ENCODE measurements at regions not wholly inside any gene's neighbourhood (a gene's known extent, or its start where the extent isn't known, plus 50 kb on each side); places are given as distances from the start of the nearest gene placed in this dataset.

DNA sequence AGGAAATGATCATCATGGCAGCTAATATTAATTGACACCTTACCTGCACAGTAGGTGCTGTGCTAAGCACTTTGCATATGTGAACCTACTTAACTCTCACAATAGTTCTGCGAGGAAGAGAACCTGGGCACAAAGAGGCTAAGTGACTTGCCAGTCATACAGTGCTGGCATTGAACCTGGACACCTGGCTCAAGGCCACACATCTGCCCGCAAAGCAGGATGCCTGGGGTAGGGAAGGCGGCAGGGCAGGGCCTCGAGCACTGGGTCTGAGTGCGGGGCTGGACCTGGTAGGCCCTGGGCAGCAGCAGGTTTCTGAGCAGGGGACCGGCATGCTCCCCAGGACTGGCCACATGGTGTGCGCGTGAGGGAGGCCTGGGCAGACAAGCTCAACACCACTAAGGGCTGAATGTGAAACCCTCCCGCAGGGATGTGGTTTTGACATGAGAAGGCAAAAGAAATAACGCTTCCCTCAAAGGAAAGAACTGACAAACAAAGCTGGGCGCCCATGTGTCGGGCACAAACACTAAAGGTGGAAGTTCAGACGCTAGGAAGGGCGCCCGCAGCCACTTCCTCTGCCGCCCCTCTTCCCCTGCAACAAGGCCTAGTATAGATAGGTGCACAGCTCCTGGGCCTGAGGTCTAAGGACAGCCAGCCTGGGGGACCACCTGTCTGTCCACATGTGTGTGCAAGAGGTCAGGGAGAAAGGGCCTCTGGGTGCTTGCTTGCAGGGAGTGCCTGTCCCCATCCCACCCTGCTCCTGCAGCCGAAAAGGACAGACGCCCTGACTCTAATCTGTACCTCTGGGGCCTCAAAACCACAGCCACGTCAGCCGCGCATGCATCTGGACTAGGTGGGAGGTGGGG is 92.5 kb downstream of the ZFP36L2 start:
- peak; percentile 67 for DNase-seq (ENCODE audit: low spot score)
- TF ChIP-seq, protein P1, sequence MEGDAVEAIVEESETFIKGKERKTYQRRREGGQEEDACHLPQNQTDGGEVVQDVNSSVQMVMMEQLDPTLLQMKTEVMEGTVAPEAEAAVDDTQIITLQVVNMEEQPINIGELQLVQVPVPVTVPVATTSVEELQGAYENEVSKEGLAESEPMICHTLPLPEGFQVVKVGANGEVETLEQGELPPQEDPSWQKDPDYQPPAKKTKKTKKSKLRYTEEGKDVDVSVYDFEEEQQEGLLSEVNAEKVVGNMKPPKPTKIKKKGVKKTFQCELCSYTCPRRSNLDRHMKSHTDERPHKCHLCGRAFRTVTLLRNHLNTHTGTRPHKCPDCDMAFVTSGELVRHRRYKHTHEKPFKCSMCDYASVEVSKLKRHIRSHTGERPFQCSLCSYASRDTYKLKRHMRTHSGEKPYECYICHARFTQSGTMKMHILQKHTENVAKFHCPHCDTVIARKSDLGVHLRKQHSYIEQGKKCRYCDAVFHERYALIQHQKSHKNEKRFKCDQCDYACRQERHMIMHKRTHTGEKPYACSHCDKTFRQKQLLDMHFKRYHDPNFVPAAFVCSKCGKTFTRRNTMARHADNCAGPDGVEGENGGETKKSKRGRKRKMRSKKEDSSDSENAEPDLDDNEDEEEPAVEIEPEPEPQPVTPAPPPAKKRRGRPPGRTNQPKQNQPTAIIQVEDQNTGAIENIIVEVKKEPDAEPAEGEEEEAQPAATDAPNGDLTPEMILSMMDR (IDR thresholded peaks at IDR 0.05): no peak
- H3K27me3 Mint-ChIP-seq (ENCODE audit: low read depth): peaks cover 1% of the 10 kb centered on the region
- H3K36me3 Mint-ChIP-seq (ENCODE audit: low read depth): no peaks in the 10 kb centered on the region
- H3K4me3 Mint-ChIP-seq (ENCODE audit: unreplicated experiment): no peak overlapping the region
- H3K9me3 Mint-ChIP-seq (ENCODE audit: low read depth): no peaks in the 10 kb centered on the region
- peaks cover 21% of the 10 kb centered on the region for H3K4me1 Mint-ChIP-seq (ENCODE audit: low read depth)
- no peak overlapping the region for H3K27ac Mint-ChIP-seq (ENCODE audit: unreplicated experiment)

DNA sequence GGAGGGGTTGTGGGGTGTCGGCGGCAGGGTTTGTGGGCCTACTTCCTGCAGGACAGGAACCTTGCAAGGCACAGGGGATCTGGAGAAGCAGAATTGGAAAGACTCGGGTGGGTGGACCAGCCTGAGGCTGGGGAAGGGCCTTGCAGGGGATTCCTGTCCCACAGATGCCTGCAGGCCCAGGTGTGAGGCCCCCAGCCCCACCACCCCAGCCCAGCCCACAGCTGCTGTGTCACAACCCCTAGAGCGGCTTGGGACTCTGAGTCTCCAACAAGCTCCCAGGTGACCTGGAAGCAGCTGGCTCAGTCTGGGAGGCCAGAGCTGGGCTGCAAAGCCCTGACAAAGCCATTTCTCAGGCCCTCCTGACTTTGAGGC is 93.1 kb downstream of the ZFP36L2 start:
- peaks cover 24% of the 10 kb centered on the region for H3K4me1 Mint-ChIP-seq (ENCODE audit: low read depth)
- no peak for DNase-seq (ENCODE audit: low spot score)
- no peaks in the 10 kb centered on the region for H3K36me3 Mint-ChIP-seq (ENCODE audit: low read depth)
- no peak overlapping the region for H3K27ac Mint-ChIP-seq (ENCODE audit: unreplicated experiment)
- H3K27me3 Mint-ChIP-seq (ENCODE audit: low read depth): peaks cover 1% of the 10 kb centered on the region
- no peak overlapping the region for H3K4me3 Mint-ChIP-seq (ENCODE audit: unreplicated experiment)
- no peaks in the 10 kb centered on the region for H3K9me3 Mint-ChIP-seq (ENCODE audit: low read depth)
- TF ChIP-seq, protein P1 (IDR thresholded peaks at IDR 0.05): no peak

DNA sequence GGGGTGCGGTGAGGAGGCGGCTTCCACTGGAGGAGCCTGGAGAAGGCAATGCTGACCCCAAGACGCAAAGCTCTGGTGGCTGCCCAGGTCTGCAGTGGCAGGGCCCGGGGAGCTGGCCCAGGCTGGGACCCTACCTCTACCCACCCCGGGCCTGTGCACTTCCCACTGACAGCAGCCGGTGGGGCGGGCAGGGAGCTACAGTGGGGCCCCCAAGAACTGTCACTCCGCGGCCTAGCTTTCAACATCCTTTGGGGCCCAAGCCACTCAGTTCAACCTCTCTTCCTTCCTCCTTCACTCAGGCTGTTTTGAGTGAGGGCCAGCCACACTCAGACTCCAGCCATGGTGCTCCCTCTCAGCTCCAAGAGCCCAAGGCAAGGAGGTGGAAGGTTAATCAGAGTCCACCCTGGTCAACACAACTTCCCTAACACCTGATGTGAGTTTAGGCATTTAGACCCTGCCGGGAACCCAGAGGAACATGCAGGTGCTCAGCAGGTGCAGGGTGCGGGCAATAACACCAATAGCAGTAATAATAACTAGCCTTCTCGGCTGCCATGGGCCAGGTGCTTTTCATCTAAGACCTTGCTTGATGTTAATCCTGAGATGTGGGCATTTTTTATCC is 93.6 kb downstream of the ZFP36L2 start:
- no peaks in the 10 kb centered on the region for H3K36me3 Mint-ChIP-seq (ENCODE audit: low read depth)
- H3K27ac Mint-ChIP-seq (ENCODE audit: unreplicated experiment): no peak overlapping the region
- no peak overlapping the region for H3K4me3 Mint-ChIP-seq (ENCODE audit: unreplicated experiment)
- H3K27me3 Mint-ChIP-seq (ENCODE audit: low read depth): peaks cover 1% of the 10 kb centered on the region
- DNase-seq (ENCODE audit: low spot score): no peak
- TF ChIP-seq, protein P1 (IDR thresholded peaks at IDR 0.05): no peak
- no peaks in the 10 kb centered on the region for H3K9me3 Mint-ChIP-seq (ENCODE audit: low read depth)
- peaks cover 24% of the 10 kb centered on the region for H3K4me1 Mint-ChIP-seq (ENCODE audit: low read depth)

DNA sequence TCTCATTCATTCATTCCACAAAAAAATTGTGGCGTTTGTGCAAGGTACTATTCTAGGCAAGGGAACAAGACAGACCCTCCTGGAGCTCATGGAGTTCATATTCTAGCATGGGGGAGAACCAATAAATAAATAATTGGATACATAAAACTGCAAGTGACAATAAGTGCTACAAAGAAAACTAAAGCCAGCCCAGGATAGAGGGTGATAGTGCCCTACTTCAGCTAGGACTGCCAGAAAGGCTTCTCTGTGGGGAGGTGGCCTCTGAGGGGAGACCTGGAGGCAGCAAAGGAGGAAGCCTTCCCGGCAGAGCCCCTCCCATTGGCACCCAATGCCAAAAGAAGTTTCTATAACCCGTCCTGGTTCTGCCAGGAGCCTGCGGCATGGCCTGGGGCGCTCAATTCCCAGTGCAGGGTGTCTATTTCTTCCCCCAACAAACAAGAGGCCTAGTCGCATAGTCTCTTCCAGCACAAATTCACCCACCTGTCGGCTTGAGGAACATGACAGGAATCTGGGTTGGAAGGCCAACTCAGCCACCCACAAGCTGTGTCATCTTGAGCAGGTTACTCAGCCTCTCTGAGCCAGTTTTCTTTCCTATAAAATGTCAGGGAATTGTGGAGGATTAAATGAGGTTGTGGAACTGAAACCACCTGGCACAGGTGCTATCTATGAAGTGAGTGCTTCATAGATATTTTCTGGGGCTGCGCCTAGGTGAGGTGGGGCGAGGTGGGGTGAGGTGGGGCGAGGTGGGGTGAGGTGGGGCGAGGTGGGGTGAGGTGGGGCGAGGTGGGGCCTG is 94.3 kb downstream of the ZFP36L2 start:
- Mint-ChIP-seq H3K27me3 (ENCODE audit: low read depth) (peaks cover 1% of the 10 kb centered on the region), H3K27ac (ENCODE audit: unreplicated experiment) (no peak overlapping the region), H3K4me3 (ENCODE audit: unreplicated experiment) (no peak overlapping the region), H3K9me3 (ENCODE audit: low read depth) (no peaks in the 10 kb centered on the region), H3K36me3 (ENCODE audit: low read depth) (no peaks in the 10 kb centered on the region), H3K4me1 (ENCODE audit: low read depth) (peaks cover 24% of the 10 kb centered on the region)
- no peak for DNase-seq (ENCODE audit: low spot score)
- TF ChIP-seq, protein P1 (IDR thresholded peaks at IDR 0.05): no peak
